SK-N-SH (cell line): ENCODE measurements at regions not wholly inside any gene's neighbourhood (a gene's known extent, or its start where the extent isn't known, plus 50 kb on each side); places are given as distances from the start of the nearest gene placed in this dataset.

Source experiments
- CTCF ChIA-PET: fragments of 300-600, 350-600 bp; formaldehyde crosslinking; extraction: SDS; loops from one replicate; lab custom pipeline; 2021; lab: Yijun Ruan, JAX
- POLR2A ChIA-PET: fragments of 350-600 bp; sonication (Branson Sonifier 250); formaldehyde crosslinking; extraction: SDS; loops from one replicate; lab custom pipeline; 2020; ENCODE audit warnings: antibody characterized with exemption, inconsistent platforms; lab: Yijun Ruan, JAX
- DNase-seq: peaks from one replicate; pipeline ENCODE4 v3.0.0; 2012
- H2AFZ ChIP-seq: fragments of 200-600 bp; sonication (generic); 2 replicates; pipeline ENCODE4 v1.8.1; 2016; ENCODE audit warnings: antibody characterized with exemption, mild to moderate bottlenecking, low read depth
- H3F3A ChIP-seq: fragments of 200-600 bp; sonication (generic); replicated peaks from 2 replicates; pipeline ENCODE3; 2016; ENCODE audit warnings: antibody characterized with exemption, mild to moderate bottlenecking; ENCODE audit not compliant: insufficient read depth
- H3K27ac ChIP-seq, 2 experiments: fragments of 200-500 bp in 1 of 2; fragments of 200-600 bp in 1 of 2; sonication (Bioruptor generic) in 1 of 2; sonication (generic), shearing (Covaris generic) in 1 of 2; 2 replicates each; pipeline versions ENCODE4 v1.5.1 to v1.6.1; 2014 to 2016; ENCODE audit warnings: low read depth in 2 of 2, inconsistent platforms in 1 of 2, low read length in 1 of 2, mild to moderate bottlenecking in 1 of 2, mixed read lengths in 1 of 2
- H3K27me3 ChIP-seq: fragments of 200-600 bp; sonication (generic), shearing (Covaris generic); 2 replicates; pipeline ENCODE4 v1.6.1; 2016; ENCODE audit warnings: mixed run types; ENCODE audit not compliant: insufficient read depth
- H3K36me3 ChIP-seq, 2 experiments: fragments of 200-500 bp in 1 of 2; fragments of 200-600 bp in 1 of 2; sonication (Bioruptor generic) in 1 of 2; sonication (generic) in 1 of 2; replicated peaks in 1 of 2; 2 replicates each; pipeline versions ENCODE3 to v1.5.1; 2014 to 2016; ENCODE audit warnings: low read length in 1 of 2, mild to moderate bottlenecking in 1 of 2; ENCODE audit not compliant: insufficient read depth in 2 of 2, control insufficient read depth in 1 of 2
- H3K4me1 ChIP-seq, 2 experiments: fragments of 200-500 bp in 1 of 2; fragments of 200-600 bp in 1 of 2; sonication (Bioruptor generic) in 1 of 2; sonication (generic), shearing (Covaris generic) in 1 of 2; 2 replicates each; pipeline versions ENCODE4 v1.5.1 to v1.6.1; 2014 to 2016; ENCODE audit warnings: low read depth in 1 of 2, low read length in 1 of 2, mixed run types in 1 of 2; ENCODE audit not compliant: insufficient read depth in 2 of 2, control insufficient read depth in 1 of 2
- H3K4me2 ChIP-seq: fragments of 200-600 bp; sonication (generic), shearing (Covaris generic); 2 replicates; pipeline ENCODE4 v1.6.1; 2017; ENCODE audit warnings: mixed run types
- H3K4me3 ChIP-seq, 2 experiments: fragments of 200-500 bp in 1 of 2; fragments of 200-600 bp in 1 of 2; sonication (Bioruptor generic) in 1 of 2; sonication (generic), shearing (Covaris generic) in 1 of 2; 2 replicates each; pipeline versions ENCODE4 v1.5.1 to v1.8.1; 2014 to 2016; ENCODE audit warnings: low read depth in 2 of 2, inconsistent platforms in 1 of 2, low read length in 1 of 2, mild to moderate bottlenecking in 1 of 2, mixed read lengths in 1 of 2, moderate library complexity in 1 of 2
- H3K79me2 ChIP-seq: fragments of 200-600 bp; sonication (generic); 2 replicates; pipeline ENCODE4 v1.8.1; 2017; ENCODE audit warnings: mild to moderate bottlenecking; ENCODE audit not compliant: insufficient read depth
- H3K9ac ChIP-seq: fragments of 200-600 bp; sonication (generic); 2 replicates; pipeline ENCODE4 v1.6.1; 2017; ENCODE audit warnings: mixed run types
- H3K9me2 ChIP-seq: fragments of 200-600 bp; sonication (generic); 2 replicates; pipeline ENCODE4 v1.6.1; 2017; ENCODE audit warnings: mixed run types
- H3K9me3 ChIP-seq: fragments of 200-600 bp; sonication (generic); 2 replicates; pipeline ENCODE4 v1.6.1; 2017; ENCODE audit warnings: mixed run types, mild to moderate bottlenecking, moderate library complexity
- H4K20me1 ChIP-seq: fragments of 200-600 bp; sonication (generic); 2 replicates; pipeline ENCODE4 v1.6.1; 2017; ENCODE audit warnings: mild to moderate bottlenecking, mixed run types; ENCODE audit not compliant: insufficient read depth
- EP300 ChIP-seq, 2 experiments: IDR thresholded peaks; 2 replicates each; pipeline versions ENCODE4 v1.4.0 to v1.6.1; 2012; ENCODE audit warnings: borderline replicate concordance in 1 of 2, low read depth in 1 of 2, low read length in 1 of 2
- RAD21 ChIP-seq: IDR thresholded peaks from 2 replicates; pipeline ENCODE4 v1.6.1; 2012; ENCODE audit warnings: mild to moderate bottlenecking, low read length
- SMC3 ChIP-seq: IDR thresholded peaks from 2 replicates; pipeline ENCODE4 v1.6.1; 2012; ENCODE audit warnings: low read depth, low read length, improper control_type of control experiment
- TCF12 ChIP-seq: IDR thresholded peaks from 2 replicates; pipeline ENCODE4 v1.4.0; 2012
- TEAD4 ChIP-seq: IDR thresholded peaks from 2 replicates; pipeline ENCODE4 v1.4.0; 2012; ENCODE audit warnings: mild to moderate bottlenecking, borderline replicate concordance; ENCODE audit not compliant: insufficient read depth
- YY1 ChIP-seq: IDR thresholded peaks from 2 replicates; pipeline ENCODE4 v1.4.0; 2012; ENCODE audit warnings: low read depth, mild to moderate bottlenecking
- WGBS: methylation state at CpG from one replicate; pipeline ENCODE4 v1.1.6; 2017; ENCODE audit warnings: low lambda C conversion rate; 5-methylcytosine and 5-hydroxymethylcytosine counted together
- TF ChIP-seq, protein P1 (sequence below): IDR thresholded peaks from 2 replicates; pipeline ENCODE4 v1.4.0; 2012; ENCODE audit warnings: low read depth, borderline replicate concordance
- TF ChIP-seq, protein P2 (sequence below): fragments of 150-350 bp; IDR thresholded peaks from 2 replicates; pipeline ENCODE4 v1.6.1; 2016; ENCODE audit warnings: mild to moderate bottlenecking, low read depth, low read length

DNA sequence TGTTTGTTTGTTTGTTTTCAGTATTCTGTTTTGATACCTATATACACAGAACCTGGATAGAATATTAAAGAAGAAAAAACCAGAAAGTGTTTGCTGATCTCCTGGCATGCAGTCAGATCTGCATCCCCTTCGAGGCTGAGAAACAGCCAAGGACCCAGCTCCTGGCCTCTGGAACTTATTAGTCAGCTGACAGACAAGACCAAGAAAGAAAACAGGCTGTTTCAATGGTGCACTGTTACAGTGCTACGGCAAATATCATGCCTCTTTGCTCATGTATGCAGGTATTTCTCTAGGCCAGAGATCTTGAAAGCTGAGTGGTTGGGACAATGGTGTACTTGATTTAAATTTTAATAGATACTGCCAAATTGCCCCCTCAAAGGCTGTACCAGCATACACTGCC, 95.0 kb downstream of the C5orf15 start:
- no peak for DNase-seq
- Histone ChIP-seq H3F3A (no peaks in the 10 kb centered on the region), H3K4me2 (no peak overlapping the region), H3K4me3 (no peak overlapping the region), H3K4me1 (peaks cover 16 to 17% of the 10 kb centered on the region in 2 experiments; a peak in 3 of 4 replicates), H3K9me2 (no peaks in the 10 kb centered on the region), H2AFZ (no peak overlapping the region), H3K9ac (no peak overlapping the region), H3K27me3 (no peaks in the 10 kb centered on the region; the same call in 1 of the 2 replicates), H3K9me3 (no peaks in the 10 kb centered on the region), H3K36me3 (no peaks in the 10 kb centered on the region), H3K27ac (no peak overlapping the region), H4K20me1 (no peaks in the 10 kb centered on the region), H3K79me2 (no peaks in the 10 kb centered on the region)
- WGBS = 42% methylated on average over 2 of the region's 2 CpGs
- POLR2A ChIA-PET = no interaction called here
- CTCF ChIA-PET = no interaction called here
- TF ChIP-seq RAD21 (no peak), TCF12 (0 out of 2 replicates have a peak, but pooled peaks have one; percentile 16)

DNA sequence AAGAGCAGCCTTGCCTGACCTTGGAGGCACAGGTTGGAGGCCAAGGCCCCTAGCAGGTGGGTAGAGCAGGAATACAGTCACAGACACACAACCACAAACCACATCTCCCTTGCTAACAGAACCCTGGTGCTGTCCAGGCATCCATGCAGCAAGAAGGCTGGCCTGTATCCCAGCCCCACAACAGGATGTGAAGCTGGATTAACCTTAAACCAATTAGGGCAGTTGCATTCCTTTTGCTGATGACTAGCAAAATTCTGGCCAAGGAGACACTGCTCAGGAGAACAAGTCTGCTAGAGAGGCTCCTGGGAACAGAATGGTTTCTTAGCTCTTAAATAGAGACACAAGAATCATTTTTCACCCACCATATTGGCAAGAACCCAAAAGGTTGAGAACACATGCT, 97.8 kb downstream of the C5orf15 start:
- H3K36me3 ChIP-seq = no peaks in the 10 kb centered on the region
- H3K4me3 ChIP-seq = no peak overlapping the region
- H2AFZ ChIP-seq = no peak overlapping the region
- H3K79me2 ChIP-seq = no peaks in the 10 kb centered on the region
- peaks cover 16 to 17% of the 10 kb centered on the region in 2 experiments; a peak in 3 of 4 replicates for H3K4me1 ChIP-seq
- H3K9me2 ChIP-seq = no peaks in the 10 kb centered on the region
- H3K9ac ChIP-seq = no peak overlapping the region
- H3K4me2 ChIP-seq = no peak overlapping the region
- TF ChIP-seq SMC3 (no peak), TEAD4 (no peak), EP300 (IDR thresholded peaks at IDR 0.05; ENCODE audit: borderline replicate concordance in 1 of 2, low read depth in 1 of 2, low read length in 1 of 2) (no peak)
- CTCF ChIA-PET = interaction anchor here (0.9 to 9.7 kb wide), 17 partner anchors 11 to 756 kb away, joined by 3 to 137 read pairs (median 7); partner anchors contain the start of gene FSTL4
- H3K27ac ChIP-seq = no peak overlapping the region; a peak in 1 of 4 replicates
- no peaks in the 10 kb centered on the region for H4K20me1 ChIP-seq
- H3K27me3 ChIP-seq = peaks cover 1% of the 10 kb centered on the region; the same call in 1 of the 2 replicates
- POLR2A ChIA-PET = no interaction called here
- DNase-seq = no peak
- H3K9me3 ChIP-seq = no peaks in the 10 kb centered on the region
- H3F3A ChIP-seq = no peaks in the 10 kb centered on the region

DNA sequence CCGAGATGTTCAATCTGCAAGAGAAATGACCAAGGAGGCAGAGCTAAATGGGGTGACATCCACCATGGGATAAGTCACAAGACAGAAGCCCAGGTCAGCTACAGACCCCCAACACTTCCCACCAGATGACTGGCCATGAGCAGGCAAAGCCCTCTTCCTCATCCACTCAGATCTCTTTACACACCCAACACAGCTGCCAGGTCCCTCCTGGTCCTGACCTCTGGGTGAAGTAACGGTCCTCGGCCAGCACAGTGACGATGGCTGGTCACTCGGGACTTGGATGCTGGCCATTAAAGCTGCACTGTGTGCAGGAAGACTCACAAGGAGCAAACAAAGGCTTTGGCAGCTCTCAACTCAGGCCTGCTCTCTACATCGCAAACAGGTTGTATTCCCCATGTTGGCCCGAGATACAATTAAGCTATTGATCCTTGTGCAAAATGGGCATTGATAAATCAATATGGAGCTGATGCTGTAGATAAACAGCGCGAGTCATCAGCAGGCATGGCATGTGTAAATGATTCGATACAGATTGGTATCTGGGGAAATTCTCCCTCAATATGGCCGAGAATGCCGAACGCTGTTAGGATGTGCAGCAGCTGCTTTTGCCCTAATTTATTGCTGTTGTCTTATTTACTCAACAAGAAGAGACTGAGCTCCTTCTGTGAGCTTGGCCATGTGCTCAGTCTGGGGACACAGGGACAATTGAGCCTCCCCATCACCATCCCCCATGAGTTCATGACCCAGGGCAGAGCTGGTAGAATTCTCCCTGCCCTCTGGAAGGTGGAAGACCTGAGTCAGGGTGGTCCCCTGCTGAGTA, 98.7 kb downstream of the C5orf15 start:
- TF ChIP-seq, protein P1, sequence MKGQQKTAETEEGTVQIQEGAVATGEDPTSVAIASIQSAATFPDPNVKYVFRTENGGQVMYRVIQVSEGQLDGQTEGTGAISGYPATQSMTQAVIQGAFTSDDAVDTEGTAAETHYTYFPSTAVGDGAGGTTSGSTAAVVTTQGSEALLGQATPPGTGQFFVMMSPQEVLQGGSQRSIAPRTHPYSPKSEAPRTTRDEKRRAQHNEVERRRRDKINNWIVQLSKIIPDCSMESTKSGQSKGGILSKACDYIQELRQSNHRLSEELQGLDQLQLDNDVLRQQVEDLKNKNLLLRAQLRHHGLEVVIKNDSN = no peak
- TF ChIP-seq EP300 (IDR thresholded peaks at IDR 0.05; ENCODE audit: borderline replicate concordance in 1 of 2, low read depth in 1 of 2, low read length in 1 of 2) (peak in 1 of 2 experiments; percentile 16; a peak in 1 of 4 replicates), YY1 (no peak)
- TF ChIP-seq, protein P2, sequence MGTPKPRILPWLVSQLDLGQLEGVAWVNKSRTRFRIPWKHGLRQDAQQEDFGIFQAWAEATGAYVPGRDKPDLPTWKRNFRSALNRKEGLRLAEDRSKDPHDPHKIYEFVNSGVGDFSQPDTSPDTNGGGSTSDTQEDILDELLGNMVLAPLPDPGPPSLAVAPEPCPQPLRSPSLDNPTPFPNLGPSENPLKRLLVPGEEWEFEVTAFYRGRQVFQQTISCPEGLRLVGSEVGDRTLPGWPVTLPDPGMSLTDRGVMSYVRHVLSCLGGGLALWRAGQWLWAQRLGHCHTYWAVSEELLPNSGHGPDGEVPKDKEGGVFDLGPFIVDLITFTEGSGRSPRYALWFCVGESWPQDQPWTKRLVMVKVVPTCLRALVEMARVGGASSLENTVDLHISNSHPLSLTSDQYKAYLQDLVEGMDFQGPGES = no peak
- H3F3A ChIP-seq = no peaks in the 10 kb centered on the region
- POLR2A ChIA-PET = interaction anchor here (0.9 to 1.2 kb wide), 2 partner anchors 156 to 160 kb away, joined by 3 to 4 read pairs; no protein-coding TSS in a partner anchor
- no peak overlapping the region for H3K9ac ChIP-seq
- 66% methylated on average over 13 of the region's 13 CpGs for WGBS
- H3K9me3 ChIP-seq = no peaks in the 10 kb centered on the region
- H3K4me2 ChIP-seq = no peak overlapping the region
- peak; percentile 46 for DNase-seq
- no peaks in the 10 kb centered on the region for H3K79me2 ChIP-seq
- peaks cover 16 to 25% of the 10 kb centered on the region in 2 experiments; a peak in 3 of 4 replicates for H3K4me1 ChIP-seq
- no peak overlapping the region for H3K27ac ChIP-seq
- CTCF ChIA-PET = interaction anchor here (0.6 to 9.7 kb wide), 73 partner anchors 10 to 759 kb away, joined by 3 to 137 read pairs (median 5); partner anchors contain the start of gene FSTL4
- no peaks in the 10 kb centered on the region for H4K20me1 ChIP-seq
- no peak overlapping the region for H2AFZ ChIP-seq
- H3K36me3 ChIP-seq = no peaks in the 10 kb centered on the region
- H3K9me2 ChIP-seq = no peaks in the 10 kb centered on the region
- H3K27me3 ChIP-seq = peaks cover 10% of the 10 kb centered on the region; the same call in 1 of the 2 replicates
- no peak overlapping the region for H3K4me3 ChIP-seq
